ENCODE measurements at regions not wholly inside any gene's neighbourhood (a gene's known extent, or its start where the extent isn't known, plus 50 kb on each side); places are given as distances from the start of the nearest gene placed in this dataset.
"Not testable (repeated sequence)": the region's sequence is repeated elsewhere in the genome, so short reads cannot be mapped to it uniquely, and the experiment has no call there.

DNA sequence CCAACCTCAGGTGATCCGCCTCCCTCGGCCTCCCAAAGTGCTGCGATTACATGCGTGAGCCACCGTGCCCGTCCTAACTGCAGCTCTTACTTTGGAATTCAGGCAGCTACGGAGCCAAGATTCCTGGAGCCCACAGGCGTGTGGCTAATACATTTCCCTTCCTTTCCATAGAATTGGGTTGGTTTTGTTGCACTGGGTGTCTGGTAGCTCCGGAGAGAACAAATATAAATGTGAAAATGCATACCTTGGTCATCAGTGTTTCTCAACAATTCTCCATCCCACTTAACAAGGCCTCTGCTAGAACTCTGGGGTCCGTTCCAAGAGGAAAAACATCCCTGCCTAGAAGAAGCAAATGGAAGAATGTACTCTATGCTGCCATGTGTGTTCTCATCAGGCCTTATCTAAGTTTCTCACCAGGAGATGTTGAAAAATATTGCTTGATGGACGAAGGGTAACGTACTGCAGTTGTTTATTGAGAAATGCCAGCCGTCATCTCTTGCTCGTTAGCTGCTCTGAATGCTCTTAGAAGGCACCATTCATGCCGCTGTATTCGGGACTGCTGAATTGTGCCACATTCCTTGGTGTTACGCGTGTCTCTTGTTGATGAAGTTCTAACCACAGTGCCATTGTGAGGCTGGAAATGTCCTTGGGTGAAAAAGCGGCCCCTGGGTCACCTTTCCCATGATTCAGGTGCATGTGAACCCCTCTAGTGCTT is 50.5 kb upstream of the CD99 start:
- no peak for DNase-seq (ENCODE audit: low read depth in 2 of 3, low spot score in 1 of 3)

DNA sequence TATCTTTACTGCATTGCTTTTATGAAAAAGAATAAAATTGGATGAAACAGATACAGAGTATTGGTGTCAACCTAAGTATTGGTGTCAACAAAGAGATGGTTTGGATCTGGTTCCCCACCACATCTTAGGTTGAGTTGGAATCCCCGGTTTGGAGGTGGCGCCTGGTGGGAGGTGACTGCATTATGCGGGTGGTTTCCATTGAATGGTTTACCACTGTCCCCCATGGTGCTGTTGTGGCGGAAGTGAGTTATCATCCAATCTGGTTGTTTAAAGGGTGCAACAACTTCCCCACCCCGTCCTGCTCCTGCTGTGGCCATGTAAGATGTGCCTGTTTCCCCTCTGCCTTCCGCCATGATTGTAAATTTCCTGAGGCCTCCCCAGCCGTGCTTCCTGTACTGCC is 52.8 kb upstream of the CD99 start:
- no peak for DNase-seq (ENCODE audit: low read depth in 2 of 3, low spot score in 1 of 3)

GRCh38 chrX:2635342-2635741 is 55.8 kb upstream of the CD99 start:
- DNase-seq (ENCODE audit: low read depth in 2 of 3, low spot score in 1 of 3): no peak

DNA sequence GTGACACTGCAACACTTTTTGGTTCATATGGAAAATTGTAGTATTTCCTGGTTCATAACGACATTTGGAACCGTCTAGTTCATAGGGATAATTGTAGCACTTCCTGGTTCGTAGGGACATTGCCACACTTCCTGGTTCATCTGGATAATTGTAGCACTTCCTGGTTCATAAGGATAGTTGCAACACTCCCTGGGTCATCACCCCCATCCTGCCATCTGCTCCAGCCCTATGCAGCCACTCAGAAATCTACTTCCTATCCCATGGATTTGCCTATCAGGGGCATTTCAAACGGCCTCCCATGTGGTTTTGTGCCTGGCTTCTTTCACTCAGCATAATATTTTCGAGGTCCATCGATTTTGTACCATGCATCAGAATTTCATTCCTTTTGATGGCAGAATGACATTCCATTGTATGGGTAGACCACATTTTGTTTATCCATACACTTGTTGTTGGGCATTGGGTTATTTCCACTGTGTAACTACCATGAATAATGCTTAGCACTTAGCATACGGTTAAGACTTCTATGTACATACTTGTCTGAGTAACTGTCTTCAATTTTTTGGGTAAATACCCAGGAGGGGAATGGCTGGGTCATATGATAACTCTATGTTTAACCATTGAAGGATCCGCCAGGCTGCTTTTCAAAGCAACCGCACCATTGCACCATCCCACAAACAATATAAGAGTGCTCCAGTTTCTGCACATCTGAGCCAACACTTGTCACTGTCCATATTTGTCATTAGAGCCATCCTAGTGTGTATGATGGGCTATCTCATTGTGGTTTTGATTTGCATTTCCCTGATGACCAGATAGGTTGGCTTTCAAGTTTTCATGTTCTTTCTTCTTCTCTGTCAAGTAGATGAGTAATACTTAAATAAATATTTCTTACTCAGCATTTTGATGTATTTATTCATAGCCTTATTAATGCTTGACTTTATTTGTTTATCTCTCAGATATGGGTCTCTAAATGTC is 58.3 kb upstream of the CD99 start:
- no peak for DNase-seq (ENCODE audit: low read depth in 2 of 3, low spot score in 1 of 3)

GRCh38 chrX:2631743-2632532 is 59.2 kb upstream of the CD99 start:
- no peak for DNase-seq (ENCODE audit: low read depth in 2 of 3, low spot score in 1 of 3)

DNA sequence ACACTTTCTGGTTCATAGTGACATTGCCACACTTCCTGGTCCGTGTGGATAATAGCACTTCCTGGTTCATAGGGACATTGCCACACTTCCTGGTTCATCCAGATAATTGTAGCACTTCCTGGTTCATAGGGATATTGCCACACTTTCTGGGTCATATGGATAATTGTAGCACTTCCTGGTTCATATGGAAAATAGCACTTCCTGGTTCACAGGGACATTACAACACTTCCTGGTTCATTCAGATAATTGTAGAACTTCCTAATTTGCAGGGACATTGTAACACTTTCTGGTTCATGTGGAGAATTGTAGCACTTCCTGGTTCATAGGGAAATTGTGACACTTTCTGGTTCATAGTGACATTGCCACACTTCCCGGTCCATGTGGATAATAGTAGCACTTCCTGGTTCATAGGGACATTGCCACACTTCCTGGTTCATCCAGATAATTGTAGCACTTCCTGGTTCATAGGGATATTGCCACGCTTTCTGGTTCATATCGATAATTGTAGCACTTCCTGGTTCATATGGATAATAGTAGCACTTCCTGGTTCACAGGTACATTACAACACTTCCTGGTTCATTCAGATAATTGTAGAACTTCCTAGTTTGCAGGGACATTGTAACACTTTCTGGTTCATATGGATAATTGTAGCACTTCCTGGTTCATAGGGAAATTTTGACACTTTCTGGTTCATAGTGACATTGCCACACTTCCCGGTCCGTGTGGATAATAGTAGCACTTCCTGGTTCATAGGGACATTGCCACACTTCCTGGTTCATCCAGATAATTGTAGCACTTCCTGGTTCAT is 60.0 kb upstream of the CD99 start:
- not testable (repeated sequence) for DNase-seq (ENCODE audit: low read depth in 2 of 3, low spot score in 1 of 3)

DNA sequence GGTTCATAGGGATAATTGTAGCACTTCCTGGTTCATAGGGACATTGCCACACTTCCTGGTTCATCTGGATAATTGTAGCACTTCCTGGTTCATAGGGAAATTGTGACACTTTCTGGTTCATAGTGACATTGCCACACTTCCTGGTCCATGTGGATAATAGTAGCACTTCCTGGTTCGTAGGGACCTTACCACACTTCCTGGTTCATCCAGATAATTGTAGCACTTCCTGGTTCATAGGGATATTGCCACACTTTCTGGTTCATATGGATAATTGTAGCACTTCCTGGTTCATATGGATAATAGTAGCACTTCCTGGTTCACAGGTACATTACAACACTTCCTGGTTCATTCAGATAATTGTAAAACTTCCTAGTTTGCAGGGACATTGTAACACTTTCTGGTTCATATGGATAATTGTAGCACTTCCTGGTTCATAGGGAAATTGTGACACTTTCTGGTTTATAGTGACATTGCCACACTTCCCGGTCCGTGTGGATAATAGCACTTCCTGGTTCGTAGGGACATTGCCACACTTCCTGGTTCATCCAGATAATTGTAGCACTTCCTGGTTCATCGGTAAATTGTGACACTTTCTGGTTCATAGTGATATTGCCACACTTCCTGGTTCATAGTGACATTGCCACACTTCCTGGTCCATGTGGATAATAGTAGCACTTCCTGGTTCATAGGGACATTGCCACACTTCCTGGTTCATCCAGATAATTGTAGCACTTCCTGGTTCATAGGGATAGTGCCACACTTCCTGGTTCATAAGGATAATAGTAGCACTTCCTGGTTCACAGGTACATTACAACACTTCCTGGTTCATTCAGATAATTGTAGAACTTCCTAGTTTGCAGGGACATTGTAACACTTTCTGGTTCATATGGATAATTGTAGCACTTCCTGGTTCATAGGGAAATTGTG is 60.8 kb upstream of the CD99 start:
- not testable (repeated sequence) for DNase-seq (ENCODE audit: low read depth in 2 of 3, low spot score in 1 of 3)

GRCh38 chrX:2629316-2630007 is 61.6 kb upstream of the CD99 start:
- DNase-seq (ENCODE audit: low read depth in 2 of 3, low spot score in 1 of 3): no peak

- DNase-seq (ENCODE audit: low read depth in 2 of 3, low spot score in 1 of 3): no peak
These were observed 62.3 kb upstream of the CD99 start for GRCh38 chrX:2628751-2629315.

DNA sequence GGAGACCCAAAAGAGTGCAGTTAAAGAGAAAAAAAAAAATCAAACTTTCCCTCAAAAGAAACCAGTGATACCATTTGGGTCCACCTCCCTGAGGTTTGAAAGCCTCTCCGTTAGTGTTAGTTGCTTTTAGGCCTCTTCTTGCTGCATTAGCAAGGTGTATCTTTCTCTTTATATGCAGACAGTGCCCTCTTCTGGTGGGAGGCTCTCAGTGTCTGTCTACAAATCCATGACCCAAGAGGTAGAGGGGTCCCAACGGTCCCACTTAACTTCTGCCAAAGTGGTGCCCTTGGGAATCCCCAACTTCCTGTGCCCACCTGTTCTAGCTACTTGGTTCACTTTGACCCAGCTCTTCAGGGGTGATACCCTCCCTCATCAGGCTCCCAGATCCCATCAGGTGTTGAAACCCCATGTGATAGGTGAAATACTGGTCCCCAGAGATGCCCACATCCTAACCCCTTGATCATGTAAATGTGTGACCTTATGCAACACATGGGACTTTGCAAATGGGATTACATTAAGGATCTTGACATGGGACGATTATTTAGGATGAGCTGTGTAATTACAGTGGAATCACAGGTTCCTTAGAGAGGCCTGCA is 63.7 kb upstream of the CD99 start:
- DNase-seq (ENCODE audit: low read depth in 2 of 3, low spot score in 1 of 3): no peak

GRCh38 chrX:2626750-2627149 is 64.3 kb upstream of the CD99 start:
- DNase-seq (ENCODE audit: low read depth in 2 of 3, low spot score in 1 of 3): no peak

DNA sequence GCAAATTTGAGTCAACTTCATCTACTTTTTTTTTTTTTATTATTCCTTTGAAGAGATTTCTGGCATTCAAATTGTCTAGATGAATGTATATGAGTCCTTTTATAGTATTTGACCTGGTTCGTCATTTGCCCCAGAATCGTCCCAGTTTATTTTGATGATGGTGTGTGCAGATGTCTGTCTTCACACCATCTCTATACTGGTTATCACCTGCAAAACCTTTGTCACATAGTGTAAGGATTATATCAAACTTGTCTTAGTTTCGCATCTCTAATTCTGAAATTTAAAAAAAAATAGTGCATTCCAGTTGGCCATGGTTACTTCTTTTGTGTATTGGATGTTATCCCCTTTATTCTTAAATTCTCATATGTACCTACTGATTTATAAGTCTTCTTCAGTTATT is 70.5 kb upstream of the CD99 start:
- no peak for DNase-seq (ENCODE audit: low read depth in 2 of 3, low spot score in 1 of 3)

GRCh38 chrX:2618516-2618915 is 72.6 kb upstream of the CD99 start:
- no peak for DNase-seq (ENCODE audit: low read depth in 2 of 3, low spot score in 1 of 3)

DNA sequence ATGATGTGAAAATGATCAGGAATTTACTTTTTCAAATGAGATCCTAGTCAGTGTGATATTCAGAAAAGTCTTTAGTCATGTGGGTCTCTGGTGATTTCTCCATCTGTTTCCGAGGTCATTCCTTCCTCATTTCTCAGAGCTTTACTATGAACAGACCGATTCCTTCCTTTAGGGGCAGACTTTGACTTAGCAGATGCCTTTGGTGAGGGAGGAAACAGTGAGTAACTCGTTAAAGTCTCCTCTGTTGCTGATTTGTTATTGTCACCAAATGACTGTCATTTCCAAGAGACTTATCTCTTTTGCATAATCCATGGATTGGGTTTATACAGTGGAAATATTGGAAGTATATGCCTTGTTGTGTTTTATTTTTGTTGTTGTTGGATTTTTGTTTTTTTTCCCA is 76.2 kb upstream of the CD99 start:
- no peak for DNase-seq (ENCODE audit: low read depth in 2 of 3, low spot score in 1 of 3)

DNA sequence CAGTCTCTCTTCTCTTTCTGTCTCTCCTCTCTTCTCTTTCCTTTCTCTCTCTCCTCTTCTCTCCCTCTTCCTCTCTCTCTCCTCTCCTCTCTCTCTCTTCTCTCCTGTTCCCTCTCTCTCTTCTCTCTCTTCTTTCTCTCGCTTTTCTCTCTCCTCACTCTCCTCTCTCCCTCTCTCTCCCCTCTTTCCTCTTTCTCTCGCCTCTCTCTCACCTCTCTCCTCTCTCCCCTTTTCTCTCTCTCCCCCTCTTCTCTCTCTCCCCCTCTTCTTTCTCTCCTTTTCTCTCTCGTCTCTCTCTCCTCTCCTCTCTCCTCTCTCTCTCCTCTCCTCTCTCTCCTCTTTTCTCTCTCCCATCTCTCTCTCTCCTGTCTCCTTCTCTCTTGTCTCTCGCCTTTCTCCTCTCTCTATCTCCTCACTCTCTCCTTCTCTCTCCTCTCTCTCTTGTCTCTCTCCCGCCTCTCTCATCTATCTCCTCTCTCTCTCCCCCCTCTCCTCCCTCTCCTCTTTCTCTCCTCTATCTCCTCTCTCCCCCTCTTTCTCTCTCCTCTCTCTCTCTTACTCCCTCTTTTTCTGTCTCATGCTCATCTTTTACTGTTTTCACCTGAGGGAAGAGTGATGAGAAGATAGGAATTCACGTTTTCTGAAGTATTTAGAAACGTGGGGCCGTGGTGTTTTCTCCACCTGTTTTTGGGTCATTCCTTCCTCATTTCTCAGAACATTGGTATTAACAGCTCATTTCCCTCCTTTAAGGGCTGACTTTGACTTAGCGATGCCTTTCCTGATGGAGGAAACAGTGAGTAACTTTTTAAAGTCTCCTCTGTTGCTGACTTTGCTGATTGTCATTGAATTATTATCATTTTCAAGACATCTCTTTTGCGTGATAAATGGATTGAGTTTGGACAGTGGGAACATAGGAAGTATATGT is 80.6 kb upstream of the CD99 start:
- DNase-seq (ENCODE audit: low read depth in 2 of 3, low spot score in 1 of 3): no peak

DNA sequence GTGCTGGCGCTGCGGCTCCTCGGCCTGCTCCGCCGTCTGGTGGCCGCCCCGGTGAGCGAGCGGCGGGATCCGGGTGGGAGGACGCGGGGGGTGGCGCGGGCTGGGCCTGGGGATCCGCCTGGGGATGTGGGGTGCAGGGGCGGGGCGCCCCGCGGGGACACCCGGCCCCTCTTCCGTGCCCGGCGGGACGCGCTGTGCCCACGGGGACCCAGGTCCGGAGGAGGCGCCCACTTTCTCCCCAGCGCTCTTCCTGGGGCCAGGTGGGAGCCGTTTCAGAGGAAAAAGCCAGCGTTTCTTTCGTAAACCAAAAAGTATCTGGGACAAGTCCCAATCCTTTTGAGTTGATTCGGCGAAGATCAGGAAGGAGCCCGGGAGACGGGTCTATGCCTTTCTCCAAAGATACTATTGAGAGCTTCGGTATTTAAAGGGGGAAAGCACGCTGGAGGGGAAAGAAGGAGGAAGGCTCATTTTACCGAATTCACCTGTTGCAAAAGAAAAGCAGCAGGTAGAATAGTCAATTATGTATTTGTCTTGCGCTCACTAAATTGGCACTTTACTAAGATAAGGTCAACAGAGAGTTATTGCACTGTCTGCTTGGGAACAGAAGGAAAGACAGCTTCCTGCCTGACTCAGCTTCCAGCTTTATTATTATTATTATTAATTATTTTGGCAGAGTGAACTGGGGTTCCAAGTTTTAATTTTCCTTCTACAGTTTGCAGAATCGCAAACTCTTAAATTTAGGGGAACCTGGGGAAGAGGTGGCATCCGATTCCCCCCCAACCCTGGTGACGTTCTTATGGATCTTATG is 81.5 kb upstream of the CD99 start:
- DNase-seq (ENCODE audit: low read depth in 2 of 3, low spot score in 1 of 3): no peak

Measured in stimulated activated CD4-positive, alpha-beta T cell treated with anti-CD3 and anti-CD28 coated beads, Interleukin-12 subunit alpha, Interleukin-12 subunit beta, amount 100 ng/mL, for 48 hours (primary cell).